SJSA1 (cell line): ENCODE measurements at regions not wholly inside any gene's neighbourhood (a gene's known extent, or its start where the extent isn't known, plus 50 kb on each side); places are given as distances from the start of the nearest gene placed in this dataset.
"Not testable (repeated sequence)": the region's sequence is repeated elsewhere in the genome, so short reads cannot be mapped to it uniquely, and the experiment has no call there.

ENCODE experiments used
- DNase-seq, 2 experiments: peaks; one replicate each; pipeline ENCODE4 v3.0.0-alpha.2; 2015 to 2020; ENCODE audit warnings: low spot score in 2 of 2, low read depth in 1 of 2
- H3K27ac ChIP-seq: fragments of 250-450 bp; sonication (Bioruptor Pico); 2 replicates; pipeline ENCODE4 v1.5.1; 2020; ENCODE audit warnings: mild to moderate bottlenecking, moderate library complexity
- H3K27me3 ChIP-seq: fragments of 250-450 bp; sonication (Bioruptor Pico); replicated peaks from 2 replicates; pipeline ENCODE4 v1.5.1; 2020; ENCODE audit warnings: mild to moderate bottlenecking, moderate library complexity
- H3K36me3 ChIP-seq: fragments of 250-450 bp; sonication (Bioruptor Pico); 2 replicates; pipeline ENCODE4 v1.5.1; 2020; ENCODE audit warnings: mild to moderate bottlenecking
- H3K4me1 ChIP-seq: fragments of 250-450 bp; sonication (Bioruptor Pico); replicated peaks from 2 replicates; pipeline ENCODE4 v1.6.1; 2021; ENCODE audit warnings: mild to moderate bottlenecking
- H3K4me3 ChIP-seq: fragments of 250-450 bp; sonication (Bioruptor Pico); 2 replicates; pipeline ENCODE4 v1.5.1; 2020; ENCODE audit warnings: mild to moderate bottlenecking
- H3K9me3 ChIP-seq: fragments of 250-450 bp; sonication (Bioruptor Pico); replicated peaks from 2 replicates; pipeline ENCODE4 v1.5.1; 2020; ENCODE audit warnings: mild to moderate bottlenecking

GRCh38 chr12:23221926-23222325 is 597.0 kb downstream of the ETNK1 start:
- no peaks in the 10 kb centered on the region for H3K4me1 ChIP-seq
- no peaks in the 10 kb centered on the region for H3K27me3 ChIP-seq
- H3K27ac ChIP-seq, result no peak overlapping the region
- no peak for DNase-seq
- no peaks in the 10 kb centered on the region for H3K36me3 ChIP-seq
- no peak overlapping the region for H3K4me3 ChIP-seq
- no peaks in the 10 kb centered on the region for H3K9me3 ChIP-seq

GRCh38 chr12:23222801-23223200 is 597.8 kb downstream of the ETNK1 start:
- H3K4me3 ChIP-seq, result no peak overlapping the region
- DNase-seq, result no peak
- no peaks in the 10 kb centered on the region for H3K9me3 ChIP-seq
- no peaks in the 10 kb centered on the region for H3K27me3 ChIP-seq
- no peaks in the 10 kb centered on the region for H3K4me1 ChIP-seq
- no peak overlapping the region for H3K27ac ChIP-seq
- no peaks in the 10 kb centered on the region for H3K36me3 ChIP-seq

- Histone ChIP-seq H3K27me3 (no peaks in the 10 kb centered on the region), H3K27ac (no peak overlapping the region), H3K4me3 (no peak overlapping the region), H3K4me1 (no peaks in the 10 kb centered on the region), H3K9me3 (no peaks in the 10 kb centered on the region), H3K36me3 (no peaks in the 10 kb centered on the region)
- no peak for DNase-seq
Observed at GRCh38 chr12:23228101-23228500, 603.1 kb downstream of the ETNK1 start.

GRCh38 chr12:23230899-23231298 is 605.9 kb downstream of the ETNK1 start:
- Histone ChIP-seq H3K27me3 (no peaks in the 10 kb centered on the region), H3K4me1 (no peaks in the 10 kb centered on the region), H3K27ac (no peak overlapping the region), H3K36me3 (no peaks in the 10 kb centered on the region), H3K9me3 (no peaks in the 10 kb centered on the region), H3K4me3 (no peak overlapping the region)
- no peak for DNase-seq

- Histone ChIP-seq H3K27me3 (no peaks in the 10 kb centered on the region), H3K9me3 (no peaks in the 10 kb centered on the region), H3K4me1 (no peaks in the 10 kb centered on the region), H3K27ac (no peak overlapping the region), H3K36me3 (no peaks in the 10 kb centered on the region), H3K4me3 (no peak overlapping the region)
- no peak for DNase-seq
Observed at GRCh38 chr12:23236066-23236780, 611.3 kb downstream of the ETNK1 start.

- no peaks in the 10 kb centered on the region for H3K4me1 ChIP-seq
- H3K4me3 ChIP-seq, result no peak overlapping the region
- H3K27ac ChIP-seq, result no peak overlapping the region
- DNase-seq, result no peak
- no peaks in the 10 kb centered on the region for H3K27me3 ChIP-seq
- H3K36me3 ChIP-seq, result no peaks in the 10 kb centered on the region
- no peaks in the 10 kb centered on the region for H3K9me3 ChIP-seq
Observed at GRCh38 chr12:23236811-23237210, 611.8 kb downstream of the ETNK1 start.

- Histone ChIP-seq H3K27me3 (no peaks in the 10 kb centered on the region), H3K4me1 (no peaks in the 10 kb centered on the region), H3K9me3 (no peaks in the 10 kb centered on the region), H3K27ac (no peak overlapping the region), H3K36me3 (no peaks in the 10 kb centered on the region), H3K4me3 (no peak overlapping the region)
- no peak for DNase-seq
Observed at GRCh38 chr12:23238190-23238589, 613.2 kb downstream of the ETNK1 start.

GRCh38 chr12:23238957-23239356 is 614.0 kb downstream of the ETNK1 start:
- Histone ChIP-seq H3K27me3 (no peaks in the 10 kb centered on the region), H3K9me3 (no peaks in the 10 kb centered on the region), H3K36me3 (no peaks in the 10 kb centered on the region), H3K4me3 (no peak overlapping the region), H3K27ac (no peak overlapping the region), H3K4me1 (no peaks in the 10 kb centered on the region)
- DNase-seq, result no peak

- Histone ChIP-seq H3K9me3 (no peaks in the 10 kb centered on the region), H3K27ac (no peak overlapping the region), H3K27me3 (no peaks in the 10 kb centered on the region), H3K4me3 (no peak overlapping the region), H3K4me1 (no peaks in the 10 kb centered on the region), H3K36me3 (no peaks in the 10 kb centered on the region)
- no peak for DNase-seq
Observed at GRCh38 chr12:23245186-23245585, 620.2 kb downstream of the ETNK1 start.

GRCh38 chr12:23253191-23253590 is 628.2 kb downstream of the ETNK1 start:
- Histone ChIP-seq H3K4me1 (no peaks in the 10 kb centered on the region), H3K4me3 (no peak overlapping the region), H3K27ac (no peak overlapping the region), H3K36me3 (no peaks in the 10 kb centered on the region), H3K9me3 (no peaks in the 10 kb centered on the region), H3K27me3 (no peaks in the 10 kb centered on the region)
- DNase-seq, result no peak

- H3K4me3 ChIP-seq, H3K4me1 ChIP-seq, DNase-seq, H3K27ac ChIP-seq, H3K27me3 ChIP-seq, H3K9me3 ChIP-seq, H3K36me3 ChIP-seq: not testable (repeated sequence)
Observed at GRCh38 chr12:23253910-23254309, 628.9 kb downstream of the ETNK1 start.

GRCh38 chr12:23259558-23259957 is 634.6 kb downstream of the ETNK1 start:
- Histone ChIP-seq H3K27ac (no peak overlapping the region), H3K27me3 (no peaks in the 10 kb centered on the region), H3K4me1 (no peaks in the 10 kb centered on the region), H3K36me3 (no peaks in the 10 kb centered on the region), H3K9me3 (no peaks in the 10 kb centered on the region), H3K4me3 (no peak overlapping the region)
- no peak for DNase-seq

- no peak for DNase-seq
- Histone ChIP-seq H3K4me1 (no peaks in the 10 kb centered on the region), H3K36me3 (no peaks in the 10 kb centered on the region), H3K27ac (no peak overlapping the region), H3K4me3 (no peak overlapping the region), H3K9me3 (no peaks in the 10 kb centered on the region), H3K27me3 (no peaks in the 10 kb centered on the region)
Observed at GRCh38 chr12:23262670-23263069, 637.7 kb downstream of the ETNK1 start.

- Histone ChIP-seq H3K9me3 (no peaks in the 10 kb centered on the region), H3K36me3 (no peaks in the 10 kb centered on the region), H3K4me3 (no peak overlapping the region), H3K27ac (no peak overlapping the region), H3K4me1 (no peaks in the 10 kb centered on the region), H3K27me3 (no peaks in the 10 kb centered on the region)
- no peak for DNase-seq
Observed at GRCh38 chr12:23277831-23278230, 652.9 kb downstream of the ETNK1 start.

- Histone ChIP-seq H3K27me3 (no peaks in the 10 kb centered on the region), H3K27ac (no peak overlapping the region), H3K36me3 (no peaks in the 10 kb centered on the region), H3K9me3 (no peaks in the 10 kb centered on the region), H3K4me1 (no peaks in the 10 kb centered on the region), H3K4me3 (no peak overlapping the region)
- DNase-seq, result no peak
Observed at GRCh38 chr12:23281295-23281694, 656.3 kb downstream of the ETNK1 start.
